Stimulated activated naive CD4-positive, alpha-beta T cell treated with Interleukin-2 at 50 U/mL for 16 hours (primary cell): ENCODE measurements at regions not wholly inside any gene's neighbourhood (a gene's known extent, or its start where the extent isn't known, plus 50 kb on each side); places are given as distances from the start of the nearest gene placed in this dataset.
"Not testable (repeated sequence)": the region's sequence is repeated elsewhere in the genome, so short reads cannot be mapped to it uniquely, and the experiment has no call there.

Experiments used
- DNase-seq: peaks from one replicate; lab custom pipeline; 2025; lab: John Stamatoyannopoulos, UW

DNA sequence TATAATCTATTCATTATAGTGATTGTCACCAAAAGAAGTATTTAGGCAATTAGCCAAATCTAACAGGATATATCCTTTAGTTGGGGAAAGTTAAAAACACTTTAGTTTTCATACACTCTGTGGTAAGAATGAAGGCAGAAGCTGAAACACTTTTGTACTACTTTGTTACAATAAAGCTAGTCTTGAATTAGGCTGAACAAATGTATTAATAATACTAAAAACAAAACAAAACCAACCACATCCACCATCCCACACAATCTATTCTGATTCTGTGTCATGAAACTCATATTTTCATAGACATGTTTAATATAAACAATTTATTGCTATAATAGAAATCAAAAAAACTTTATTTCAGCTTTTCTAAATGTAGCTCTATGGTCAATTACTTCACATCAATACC, 508.8 kb downstream of the ZEB2 start:
- no peak for DNase-seq

GRCh38 chr2:144010096-144010836, 509.7 kb downstream of the ZEB2 start:
- no peak for DNase-seq

GRCh38 chr2:144006139-144006538, 513.8 kb downstream of the ZEB2 start:
- no peak for DNase-seq

DNA sequence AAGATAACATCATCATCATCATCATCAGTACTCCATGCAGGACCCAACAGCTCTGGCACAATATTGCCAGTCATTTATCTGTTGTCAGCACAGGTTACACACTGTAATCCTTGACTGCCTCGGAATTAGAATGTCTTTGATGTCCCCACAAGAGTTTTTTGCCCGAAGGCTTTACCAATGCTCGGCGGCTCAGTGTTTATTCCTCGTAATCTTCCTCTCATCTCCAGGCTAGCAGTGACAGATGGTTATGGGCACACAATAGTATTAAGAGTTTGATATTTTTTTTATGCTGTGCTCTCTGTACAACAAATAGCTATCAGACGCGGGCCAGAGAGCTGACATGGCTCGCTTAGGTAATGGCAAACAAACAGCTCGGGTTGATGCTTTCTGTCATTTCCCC, 515.2 kb downstream of the ZEB2 start:
- no peak for DNase-seq

DNA sequence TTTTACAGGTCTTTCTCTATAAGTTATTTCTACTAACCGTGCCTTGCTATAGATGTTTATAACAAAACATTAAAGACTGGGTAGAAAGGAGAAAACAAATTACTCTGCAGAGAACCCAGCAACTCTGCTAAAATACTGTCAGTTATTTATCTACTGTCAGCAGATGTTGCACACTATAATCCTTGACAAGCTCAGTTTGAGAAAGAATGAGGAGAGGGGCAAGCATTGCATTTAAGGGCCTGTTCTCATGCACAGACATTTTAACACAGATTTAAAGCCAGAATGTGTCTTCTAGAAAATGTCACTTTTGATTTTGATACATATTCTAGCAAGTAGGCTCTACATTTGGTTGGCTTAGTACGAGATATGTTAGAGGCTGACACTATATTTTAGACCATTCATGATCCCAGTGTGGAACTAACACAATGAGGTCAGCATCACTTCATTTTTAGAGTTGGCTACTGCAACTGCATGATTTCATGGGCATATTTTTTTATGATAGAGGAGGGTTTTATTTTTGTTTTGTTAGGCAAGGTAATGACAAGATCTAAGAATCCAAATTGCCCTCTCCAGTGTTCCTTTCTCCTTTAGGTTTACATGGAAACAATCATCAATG, 516.4 kb downstream of the ZEB2 start:
- DNase-seq = no peak

- no peak for DNase-seq
Observed at GRCh38 chr2:143996974-143997373, 522.9 kb downstream of the ZEB2 start.

DNA sequence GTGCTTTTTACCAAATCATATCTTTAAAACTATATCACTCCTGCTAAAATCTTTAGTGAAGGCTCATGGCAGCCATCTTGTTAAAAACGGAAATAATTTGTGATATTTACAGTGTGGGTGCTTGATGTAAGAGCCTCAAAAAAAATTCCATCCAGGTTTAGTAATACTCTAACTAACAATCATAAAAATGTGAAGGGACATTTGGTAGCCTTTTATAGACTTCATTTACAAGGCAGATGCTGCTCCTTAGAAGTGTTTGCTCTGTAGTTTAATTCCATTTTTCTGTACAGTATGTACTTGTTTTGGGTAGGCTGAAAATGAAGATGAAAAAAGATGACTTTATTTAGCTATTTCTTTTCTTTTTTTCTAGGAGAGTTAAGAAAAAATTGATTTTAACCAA, 525.0 kb downstream of the ZEB2 start:
- DNase-seq = no peak

- DNase-seq = not testable (repeated sequence)
Observed at GRCh38 chr2:143991596-143991995, 528.3 kb downstream of the ZEB2 start.

GRCh38 chr2:143988082-143988481, 531.8 kb downstream of the ZEB2 start:
- no peak for DNase-seq

- no peak for DNase-seq
Observed at GRCh38 chr2:143981428-143981827, 538.5 kb downstream of the ZEB2 start.

DNA sequence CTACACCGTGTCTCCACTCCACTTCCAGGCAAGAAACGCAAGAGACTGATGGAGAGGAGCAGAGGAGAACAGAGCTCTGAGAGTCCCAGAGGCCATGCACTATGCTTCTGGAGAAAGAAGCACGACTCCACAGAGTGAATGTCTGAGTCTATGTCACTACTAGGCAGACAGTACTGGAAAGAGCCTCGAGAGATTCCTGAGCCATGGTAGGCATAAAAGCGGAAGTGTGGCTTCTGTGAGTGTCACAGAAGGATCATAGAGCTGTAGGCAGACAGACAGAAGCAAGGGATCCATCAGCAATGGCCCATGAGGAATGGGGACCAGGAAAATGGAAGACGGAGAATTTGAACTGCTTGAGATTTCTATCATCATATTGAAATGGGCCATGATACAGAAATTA, 542.6 kb downstream of the ZEB2 start:
- DNase-seq = no peak

DNA sequence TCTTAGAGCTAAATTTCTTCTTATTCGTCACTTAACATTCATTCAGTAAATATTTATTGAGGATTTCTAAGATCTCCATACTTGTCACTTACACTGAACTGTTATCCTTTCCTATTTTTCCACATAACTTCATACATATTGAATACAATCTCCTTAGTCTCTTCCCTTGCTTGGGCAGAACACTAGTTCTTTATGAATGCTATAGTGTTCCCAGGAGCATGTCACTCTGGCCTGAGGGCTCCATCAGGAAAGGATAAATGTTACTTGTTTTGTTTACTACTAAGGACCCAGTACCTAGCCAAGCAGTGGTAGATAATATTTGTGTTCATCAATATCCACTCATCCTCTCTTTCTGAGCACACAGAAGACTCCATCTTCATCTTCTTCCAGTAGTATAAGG, 544.7 kb downstream of the ZEB2 start:
- no peak for DNase-seq

GRCh38 chr2:143974262-143974661, 545.7 kb downstream of the ZEB2 start:
- no peak for DNase-seq

- DNase-seq = no peak
Observed at GRCh38 chr2:143968860-143969259, 551.1 kb downstream of the ZEB2 start.

- DNase-seq = no peak
Observed at GRCh38 chr2:143968360-143968759, 551.6 kb downstream of the ZEB2 start.

DNA sequence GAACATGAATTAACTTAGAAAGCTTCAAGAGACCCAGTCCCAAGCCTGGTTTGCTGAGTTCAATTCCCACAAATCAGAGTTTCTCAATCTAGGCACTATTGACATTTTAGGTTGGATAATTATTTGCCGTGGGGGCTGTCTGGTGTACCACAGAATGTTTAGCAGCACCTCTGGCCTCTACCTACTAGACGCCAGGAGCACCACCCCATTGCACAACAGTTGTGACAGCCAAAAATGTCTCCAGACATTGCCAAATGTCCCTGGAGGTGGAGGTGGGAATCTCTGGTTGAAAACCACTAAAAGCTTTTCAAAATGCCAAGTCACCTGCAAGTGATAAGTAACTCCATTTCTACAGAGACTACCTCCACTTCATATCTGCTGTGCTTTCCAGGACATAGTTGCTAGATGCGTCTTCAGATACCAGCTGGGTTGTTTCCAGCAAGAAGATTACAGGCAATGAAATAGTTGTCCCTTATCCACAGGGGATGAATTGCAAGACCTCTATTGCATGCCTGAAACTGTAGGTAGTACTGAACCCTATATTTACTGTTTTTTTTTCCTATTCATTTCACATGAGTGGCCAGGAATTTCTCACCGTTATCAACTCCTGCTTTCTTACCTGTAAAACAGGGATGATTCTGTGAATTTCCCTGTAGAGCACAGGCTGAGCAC, 554.3 kb downstream of the ZEB2 start:
- no peak for DNase-seq

- no peak for DNase-seq
Observed at GRCh38 chr2:143964891-143965290, 555.0 kb downstream of the ZEB2 start.

GRCh38 chr2:143960177-143960576, 559.7 kb downstream of the ZEB2 start:
- DNase-seq = no peak

DNA sequence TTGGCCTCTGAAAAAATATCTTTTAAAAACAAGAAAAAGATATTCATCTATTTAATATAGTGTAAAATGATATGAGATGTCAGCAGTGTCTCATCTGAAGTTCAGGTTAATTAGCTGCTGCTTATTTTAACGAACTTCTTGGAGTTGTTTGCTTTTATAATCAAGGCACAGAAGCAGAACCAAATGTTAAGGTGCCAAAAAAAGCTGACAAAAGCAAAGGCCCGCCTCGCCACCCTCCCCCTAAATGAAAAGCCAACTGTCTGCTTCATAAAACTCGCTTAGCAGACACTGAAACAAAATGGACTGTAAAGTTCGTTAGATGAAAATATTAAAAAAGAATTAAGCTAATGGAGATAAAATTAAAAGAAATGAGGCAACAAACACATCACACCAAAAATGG, 562.6 kb downstream of the ZEB2 start:
- DNase-seq = no peak

GRCh38 chr2:143955401-143956065, 564.4 kb downstream of the ZEB2 start:
- DNase-seq = no peak

- DNase-seq = no peak
Observed at GRCh38 chr2:143954844-143955243, 565.1 kb downstream of the ZEB2 start.

- no peak for DNase-seq
Observed at GRCh38 chr2:143954186-143954585, 565.7 kb downstream of the ZEB2 start.
